GM12875 (cell line): ENCODE measurements at regions not wholly inside any gene's neighbourhood (a gene's known extent, or its start where the extent isn't known, plus 50 kb on each side); places are given as distances from the start of the nearest gene placed in this dataset.

Experiments used
- H3K4me3 ChIP-seq: one replicate; pipeline ENCODE4 v1.5.1; 2011; ENCODE audit warnings: low read depth, low read length, control low read depth
- TF ChIP-seq, protein P1 (sequence below): IDR thresholded peaks from 2 replicates; pipeline ENCODE4 v1.5.1; 2011; ENCODE audit warnings: low read depth, mild to moderate bottlenecking, control low read depth, inconsistent platforms, low read length, moderate library complexity, borderline replicate concordance; ENCODE audit not compliant: insufficient read depth

DNA sequence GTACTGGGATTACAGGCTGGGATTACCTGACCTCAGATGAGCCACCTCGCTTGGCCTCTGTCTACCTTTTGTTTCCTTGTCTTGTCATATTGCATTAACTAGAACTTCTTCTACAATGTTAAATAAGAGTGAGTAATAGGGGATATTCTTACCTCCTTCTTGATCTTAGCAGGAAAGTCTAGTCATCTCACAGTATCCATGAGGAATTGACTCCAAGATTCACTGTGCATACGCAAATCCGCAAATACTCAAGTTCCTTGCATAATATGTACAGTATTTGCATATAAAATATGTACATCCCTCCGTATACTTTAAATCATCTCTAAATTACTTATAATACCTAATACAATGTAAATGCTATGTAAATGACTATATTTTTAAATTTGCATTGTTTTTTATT is 78.3 kb downstream of the POLR1D start:
- H3K4me3 ChIP-seq, result no peak overlapping the region
- TF ChIP-seq, protein P1, sequence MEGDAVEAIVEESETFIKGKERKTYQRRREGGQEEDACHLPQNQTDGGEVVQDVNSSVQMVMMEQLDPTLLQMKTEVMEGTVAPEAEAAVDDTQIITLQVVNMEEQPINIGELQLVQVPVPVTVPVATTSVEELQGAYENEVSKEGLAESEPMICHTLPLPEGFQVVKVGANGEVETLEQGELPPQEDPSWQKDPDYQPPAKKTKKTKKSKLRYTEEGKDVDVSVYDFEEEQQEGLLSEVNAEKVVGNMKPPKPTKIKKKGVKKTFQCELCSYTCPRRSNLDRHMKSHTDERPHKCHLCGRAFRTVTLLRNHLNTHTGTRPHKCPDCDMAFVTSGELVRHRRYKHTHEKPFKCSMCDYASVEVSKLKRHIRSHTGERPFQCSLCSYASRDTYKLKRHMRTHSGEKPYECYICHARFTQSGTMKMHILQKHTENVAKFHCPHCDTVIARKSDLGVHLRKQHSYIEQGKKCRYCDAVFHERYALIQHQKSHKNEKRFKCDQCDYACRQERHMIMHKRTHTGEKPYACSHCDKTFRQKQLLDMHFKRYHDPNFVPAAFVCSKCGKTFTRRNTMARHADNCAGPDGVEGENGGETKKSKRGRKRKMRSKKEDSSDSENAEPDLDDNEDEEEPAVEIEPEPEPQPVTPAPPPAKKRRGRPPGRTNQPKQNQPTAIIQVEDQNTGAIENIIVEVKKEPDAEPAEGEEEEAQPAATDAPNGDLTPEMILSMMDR, result no peak

DNA sequence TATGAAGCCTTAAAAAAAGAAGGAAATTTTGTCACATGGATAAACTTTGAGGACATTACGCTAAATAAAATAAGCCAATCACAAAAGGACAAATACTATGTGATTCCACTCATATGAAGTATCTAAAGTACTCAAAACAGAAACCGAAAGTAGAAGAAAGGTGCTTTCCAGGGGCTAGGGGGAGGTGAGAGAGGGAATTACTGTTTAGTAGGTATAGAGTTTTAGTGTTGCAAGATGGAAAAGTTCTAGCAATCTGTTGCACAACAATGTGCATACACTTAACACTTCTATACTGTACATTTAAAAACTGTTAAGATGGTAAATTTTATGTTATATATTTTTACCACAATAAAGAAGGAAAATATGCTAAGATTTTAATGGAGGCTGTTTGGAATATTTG is 83.0 kb downstream of the POLR1D start:
- TF ChIP-seq, protein P1, result no peak
- no peak overlapping the region for H3K4me3 ChIP-seq

DNA sequence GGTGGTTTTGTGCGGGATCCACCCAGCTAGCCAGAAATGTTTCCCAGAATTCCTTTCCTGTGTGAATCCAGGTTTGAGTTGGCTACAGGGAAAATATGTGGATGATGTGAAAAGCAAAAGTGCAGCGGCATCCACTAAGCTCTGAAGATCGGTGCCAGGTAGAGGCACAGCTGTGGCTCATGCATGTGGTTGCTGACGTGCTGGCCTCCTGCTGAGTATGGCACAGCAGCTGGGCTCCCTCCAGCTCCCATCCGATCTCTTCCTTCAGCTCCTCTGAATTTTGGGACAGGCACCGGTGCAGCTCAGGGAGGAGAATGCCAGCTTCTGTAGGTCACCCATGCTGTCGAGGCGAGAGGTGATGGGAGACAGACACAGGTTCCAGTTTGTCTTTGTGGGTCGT is 84.0 kb upstream of the GSX1 start:
- H3K4me3 ChIP-seq, result no peak overlapping the region
- TF ChIP-seq, protein P1, result no peak

DNA sequence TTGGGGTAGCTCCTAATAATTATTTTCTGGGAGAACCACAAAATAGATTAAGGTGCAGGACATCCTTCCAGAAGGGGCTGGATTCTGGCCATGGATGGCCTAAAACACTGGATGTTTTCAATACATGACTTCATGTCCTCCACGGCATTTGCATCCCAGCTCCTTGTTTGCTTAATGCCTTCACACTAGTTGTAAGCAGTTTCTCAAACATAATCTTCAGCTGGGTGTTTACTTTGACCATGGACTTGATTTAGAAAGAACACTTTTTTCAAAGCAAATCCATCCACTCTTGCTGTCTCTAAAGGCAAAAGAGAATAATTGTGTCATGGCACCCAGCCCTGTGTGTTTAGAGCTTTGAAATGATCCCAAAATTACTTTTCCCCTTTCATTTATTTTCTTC is 82.5 kb upstream of the GSX1 start:
- TF ChIP-seq, protein P1, result no peak

DNA sequence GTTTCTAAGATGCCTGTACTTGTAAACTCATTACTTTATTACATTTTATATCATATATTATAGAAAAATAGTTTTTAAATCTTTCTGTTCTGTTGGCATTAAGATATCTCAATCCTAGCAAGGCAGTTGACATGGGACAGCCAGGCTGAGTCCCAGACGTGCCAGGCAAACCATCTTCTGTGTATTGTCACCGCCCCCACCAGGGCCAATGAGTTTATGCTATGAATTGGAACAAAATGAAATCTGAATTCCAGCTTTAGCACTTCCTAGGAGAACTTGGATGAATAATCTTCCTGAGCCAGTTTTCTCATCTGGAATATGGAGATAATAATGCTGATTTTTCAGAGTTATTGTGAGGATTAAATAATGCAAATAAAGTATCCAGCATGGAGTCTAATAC is 79.9 kb upstream of the GSX1 start:
- TF ChIP-seq, protein P1, result peak; percentile 18; the same call in 1 of the 2 replicates
- H3K4me3 ChIP-seq, result no peak overlapping the region

More for the DNA sequence above, 82.5 kb upstream of the GSX1 start:
- H3K4me3 ChIP-seq, result no peak overlapping the region

DNA sequence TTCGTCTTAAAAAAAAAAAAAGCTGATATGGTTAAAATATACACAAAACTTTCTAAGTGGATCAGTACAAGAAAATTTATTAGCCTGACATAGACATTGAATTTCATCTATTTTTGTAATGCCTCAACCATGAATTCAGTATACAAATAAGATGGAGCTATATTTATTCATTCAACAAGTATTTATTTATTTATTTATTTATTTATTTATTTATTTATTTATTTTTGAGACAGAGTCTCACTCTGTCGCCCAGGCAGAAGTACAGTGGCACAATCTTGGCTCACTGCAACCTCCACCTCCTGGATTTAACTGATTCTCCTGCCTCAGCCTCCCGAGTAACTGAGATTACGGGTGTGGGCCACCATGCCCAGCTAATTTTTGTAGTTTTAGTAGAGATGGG is 78.5 kb upstream of the GSX1 start:
- TF ChIP-seq, protein P1, result no peak
- H3K4me3 ChIP-seq, result no peak overlapping the region

DNA sequence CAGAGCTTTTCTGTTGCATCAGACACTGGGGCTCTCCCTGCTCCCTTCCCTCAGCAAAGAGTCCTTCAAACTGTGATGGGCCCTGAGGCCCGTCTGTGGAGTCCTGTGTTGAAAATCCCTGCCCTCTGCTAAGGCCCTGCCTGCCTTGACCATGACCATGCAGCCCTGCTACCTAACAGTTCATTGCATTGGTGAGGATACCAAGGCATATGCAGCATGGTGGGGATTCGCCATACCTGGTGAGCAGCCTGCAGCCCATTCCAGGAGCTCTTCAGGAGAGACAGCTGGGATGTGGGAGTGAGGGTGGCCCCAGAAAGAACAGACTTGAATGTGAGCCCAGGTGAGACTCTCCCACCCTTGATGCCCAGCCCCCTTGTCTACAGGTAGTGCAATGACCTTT is 70.6 kb upstream of the GSX1 start:
- no peak overlapping the region for H3K4me3 ChIP-seq
- TF ChIP-seq, protein P1, result no peak
